ENCODE measurements at regions not wholly inside any gene's neighbourhood (a gene's known extent, or its start where the extent isn't known, plus 50 kb on each side); places are given as distances from the start of the nearest gene placed in this dataset.

GRCh38 chr21:32200029-32200428 is 78.8 kb downstream of the MIS18A start:
- H4K20me1 ChIP-seq (replicated peaks; ENCODE audit: insufficient read depth) = no peaks in the 10 kb centered on the region
- no peak overlapping the region for H3K27ac ChIP-seq (ENCODE audit: low read depth)
- no peak overlapping the region for H3K27ac Mint-ChIP-seq
- ATAC-seq (no peak), DNase-seq (ENCODE audit: low spot score) (no peak)
- no peaks in the 10 kb centered on the region for H3K9me2 ChIP-seq (ENCODE audit: insufficient read depth)
- no peaks in the 10 kb centered on the region for H3K79me2 ChIP-seq (replicated peaks; ENCODE audit: insufficient read depth)
- H3K4me2 ChIP-seq = no peak overlapping the region
- H3K27me3 Mint-ChIP-seq (ENCODE audit: insufficient read depth, low read depth, poor library complexity) = peaks cover 3% of the 10 kb centered on the region
- H3K36me3 ChIP-seq (ENCODE audit: insufficient read depth) = no peaks in the 10 kb centered on the region
- no peaks in the 10 kb centered on the region for H3F3A ChIP-seq (replicated peaks; ENCODE audit: low read depth)
- H3K9me3 Mint-ChIP-seq = peaks cover 7% of the 10 kb centered on the region; the same call in 2 of the 3 replicates
- H3K4me1 ChIP-seq (ENCODE audit: insufficient read depth) = no peaks in the 10 kb centered on the region
- H3K4me3 ChIP-seq = no peak overlapping the region
- no peaks in the 10 kb centered on the region for H3K4me1 Mint-ChIP-seq
- TF ChIP-seq EZH2 (IDR thresholded peaks at IDR 0.05; ENCODE audit: low read depth, unreplicated experiment) (no peak), STAT1 (IDR thresholded peaks at IDR 0.05; ENCODE audit: unreplicated experiment) (no peak), POLR2AphosphoS5 (IDR thresholded peaks at IDR 0.05; ENCODE audit: low read depth) (no peak), ETS1 (IDR thresholded peaks at IDR 0.05) (no peak), JUNB (IDR thresholded peaks at IDR 0.05; ENCODE audit: unreplicated experiment) (no peak), ZNF331 (CRISPR knock-in tag; IDR thresholded peaks at IDR 0.05; ENCODE audit: low read depth) (no peak), CREB1 (CRISPR knock-in tag; IDR thresholded peaks at IDR 0.05; ENCODE audit: low read depth) (no peak), EZH2phosphoT487 (IDR thresholded peaks at IDR 0.05; ENCODE audit: unreplicated experiment) (no peak), NANOG (IDR thresholded peaks at IDR 0.05; ENCODE audit: borderline replicate concordance) (no peak), CTCF (conservative IDR thresholded peaks at IDR 0.05; ENCODE audit: low read depth in 2 of 2) (no peak)
- TF ChIP-seq, protein P1, sequence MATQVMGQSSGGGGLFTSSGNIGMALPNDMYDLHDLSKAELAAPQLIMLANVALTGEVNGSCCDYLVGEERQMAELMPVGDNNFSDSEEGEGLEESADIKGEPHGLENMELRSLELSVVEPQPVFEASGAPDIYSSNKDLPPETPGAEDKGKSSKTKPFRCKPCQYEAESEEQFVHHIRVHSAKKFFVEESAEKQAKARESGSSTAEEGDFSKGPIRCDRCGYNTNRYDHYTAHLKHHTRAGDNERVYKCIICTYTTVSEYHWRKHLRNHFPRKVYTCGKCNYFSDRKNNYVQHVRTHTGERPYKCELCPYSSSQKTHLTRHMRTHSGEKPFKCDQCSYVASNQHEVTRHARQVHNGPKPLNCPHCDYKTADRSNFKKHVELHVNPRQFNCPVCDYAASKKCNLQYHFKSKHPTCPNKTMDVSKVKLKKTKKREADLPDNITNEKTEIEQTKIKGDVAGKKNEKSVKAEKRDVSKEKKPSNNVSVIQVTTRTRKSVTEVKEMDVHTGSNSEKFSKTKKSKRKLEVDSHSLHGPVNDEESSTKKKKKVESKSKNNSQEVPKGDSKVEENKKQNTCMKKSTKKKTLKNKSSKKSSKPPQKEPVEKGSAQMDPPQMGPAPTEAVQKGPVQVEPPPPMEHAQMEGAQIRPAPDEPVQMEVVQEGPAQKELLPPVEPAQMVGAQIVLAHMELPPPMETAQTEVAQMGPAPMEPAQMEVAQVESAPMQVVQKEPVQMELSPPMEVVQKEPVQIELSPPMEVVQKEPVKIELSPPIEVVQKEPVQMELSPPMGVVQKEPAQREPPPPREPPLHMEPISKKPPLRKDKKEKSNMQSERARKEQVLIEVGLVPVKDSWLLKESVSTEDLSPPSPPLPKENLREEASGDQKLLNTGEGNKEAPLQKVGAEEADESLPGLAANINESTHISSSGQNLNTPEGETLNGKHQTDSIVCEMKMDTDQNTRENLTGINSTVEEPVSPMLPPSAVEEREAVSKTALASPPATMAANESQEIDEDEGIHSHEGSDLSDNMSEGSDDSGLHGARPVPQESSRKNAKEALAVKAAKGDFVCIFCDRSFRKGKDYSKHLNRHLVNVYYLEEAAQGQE (IDR thresholded peaks at IDR 0.05; ENCODE audit: unreplicated experiment) = no peak
- no peaks in the 10 kb centered on the region for H3K36me3 Mint-ChIP-seq (ENCODE audit: low read depth)
- no peak overlapping the region for H3K4me3 Mint-ChIP-seq
- no peak overlapping the region for H2AFZ ChIP-seq
- no peaks in the 10 kb centered on the region for H3K27me3 ChIP-seq (ENCODE audit: insufficient read depth)
